Activated naive CD8-positive, alpha-beta T cell treated with anti-CD3 and anti-CD28 coated beads, Interleukin-2, amount 50 U/mL, for 24 hours (primary cell): ENCODE measurements at regions not wholly inside any gene's neighbourhood (a gene's known extent, or its start where the extent isn't known, plus 50 kb on each side); places are given as distances from the start of the nearest gene placed in this dataset.

ENCODE experiments used
- ATAC-seq: fragments of 150-1000 bp; cut with Tn5 transposase; one replicate; pipeline ENCODE4 v1.10.0; 2021
- DNase-seq: peaks from one replicate; pipeline ENCODE4 v3.0.0; 2021
- H3K27ac Mint-ChIP-seq: one replicate; pipeline ENCODE4 v1.8.0; 2021; ENCODE audit warnings: mild to moderate bottlenecking, mixed read lengths
- H3K27me3 Mint-ChIP-seq: one replicate; pipeline ENCODE4 v1.8.0; 2021; ENCODE audit warnings: mixed read lengths
- H3K36me3 Mint-ChIP-seq: one replicate; pipeline ENCODE4 v1.8.0; 2021; ENCODE audit warnings: low read depth, mixed read lengths
- H3K4me1 Mint-ChIP-seq: one replicate; pipeline ENCODE4 v1.8.0; 2021; ENCODE audit warnings: mixed read lengths
- H3K4me3 Mint-ChIP-seq: one replicate; pipeline ENCODE4 v1.8.0; 2021; ENCODE audit warnings: mild to moderate bottlenecking, moderate library complexity, mixed read lengths
- H3K9me3 Mint-ChIP-seq: one replicate; pipeline ENCODE4 v1.8.0; 2021; ENCODE audit warnings: mixed read lengths

DNA sequence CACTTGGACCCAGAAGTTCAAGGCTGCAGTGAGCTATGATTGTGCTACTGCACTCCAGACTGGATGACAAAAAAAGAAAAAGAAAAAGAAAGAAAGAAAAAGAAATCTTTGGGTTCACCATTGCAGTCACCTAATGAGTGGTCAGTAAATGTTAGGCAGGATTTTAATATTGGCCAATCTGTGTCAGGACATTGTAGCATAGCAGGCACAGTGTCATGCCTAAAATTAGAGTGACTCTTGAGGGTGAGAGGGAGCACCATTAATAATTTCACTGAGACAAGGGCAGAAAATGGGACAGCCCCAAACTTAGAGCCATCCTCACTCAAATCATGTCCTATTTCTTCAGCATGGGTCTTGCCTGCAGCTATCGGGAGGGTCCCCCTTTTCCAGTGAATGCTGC lies 221.6 kb upstream of the NRP1 start:
- Mint-ChIP-seq H3K9me3 (no peaks in the 10 kb centered on the region), H3K27ac (no peak overlapping the region), H3K4me1 (no peaks in the 10 kb centered on the region), H3K27me3 (peaks cover 13% of the 10 kb centered on the region), H3K36me3 (no peaks in the 10 kb centered on the region), H3K4me3 (no peak overlapping the region)
- DNase-seq (no peak), ATAC-seq (no peak)

DNA sequence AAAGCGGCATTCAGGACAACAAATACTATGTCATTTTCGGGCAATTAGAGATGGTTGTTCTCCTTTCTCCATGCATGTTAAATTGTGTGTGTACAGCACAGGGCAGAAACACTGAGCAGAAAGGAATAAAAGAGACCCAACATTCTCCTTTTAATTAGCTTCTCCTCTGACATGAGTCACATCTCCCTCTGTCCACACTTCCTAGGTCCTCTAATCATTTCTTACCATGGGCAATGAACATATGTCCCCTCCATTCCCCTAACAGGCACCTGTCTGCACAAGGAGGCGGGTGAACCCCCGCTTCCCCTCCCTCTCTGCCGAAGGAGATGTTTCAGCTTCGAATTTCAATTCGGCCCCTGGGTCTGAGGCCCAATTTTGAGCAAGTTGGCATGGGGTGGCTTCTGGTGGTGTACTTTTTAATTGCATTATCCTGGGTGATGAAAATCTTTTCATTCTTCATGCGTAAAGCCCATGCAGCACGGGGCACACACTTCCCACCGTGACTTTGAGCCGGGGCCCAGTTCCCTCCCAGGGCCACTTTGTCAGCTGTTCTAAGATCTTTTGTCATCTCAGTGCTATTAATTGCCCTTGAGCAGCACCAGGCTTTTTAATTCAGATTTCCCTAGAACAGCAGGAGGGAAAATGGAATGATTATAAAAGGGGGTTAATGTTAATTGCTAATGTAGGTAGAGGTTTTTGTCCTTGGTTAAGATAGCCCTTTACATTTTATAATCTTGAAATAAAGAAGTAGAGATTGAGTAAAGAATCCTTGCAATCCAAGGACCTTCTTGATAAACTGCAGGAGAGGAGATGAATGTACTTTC lies 219.5 kb upstream of the NRP1 start:
- no peaks in the 10 kb centered on the region for H3K9me3 Mint-ChIP-seq
- no peaks in the 10 kb centered on the region for H3K4me1 Mint-ChIP-seq
- no peak overlapping the region for H3K27ac Mint-ChIP-seq
- DNase-seq: no peak
- ATAC-seq: no peak
- no peaks in the 10 kb centered on the region for H3K36me3 Mint-ChIP-seq
- no peak overlapping the region for H3K4me3 Mint-ChIP-seq
- peaks cover 19% of the 10 kb centered on the region for H3K27me3 Mint-ChIP-seq

- Mint-ChIP-seq H3K36me3 (no peaks in the 10 kb centered on the region), H3K9me3 (no peaks in the 10 kb centered on the region), H3K27ac (no peak overlapping the region), H3K4me1 (no peaks in the 10 kb centered on the region), H3K27me3 (peaks cover 15% of the 10 kb centered on the region), H3K4me3 (no peak overlapping the region)
- ATAC-seq (no peak), DNase-seq (no peak)
Measured at GRCh38 chr10:33552290-33552689, 217.8 kb upstream of the NRP1 start.

- Mint-ChIP-seq H3K36me3 (no peaks in the 10 kb centered on the region), H3K4me3 (no peak overlapping the region), H3K27ac (no peak overlapping the region), H3K4me1 (no peaks in the 10 kb centered on the region), H3K9me3 (no peaks in the 10 kb centered on the region), H3K27me3 (peaks cover 11% of the 10 kb centered on the region)
- DNase-seq: no peak
- no peak for ATAC-seq
Measured at GRCh38 chr10:33550811-33551210, 216.3 kb upstream of the NRP1 start.

DNA sequence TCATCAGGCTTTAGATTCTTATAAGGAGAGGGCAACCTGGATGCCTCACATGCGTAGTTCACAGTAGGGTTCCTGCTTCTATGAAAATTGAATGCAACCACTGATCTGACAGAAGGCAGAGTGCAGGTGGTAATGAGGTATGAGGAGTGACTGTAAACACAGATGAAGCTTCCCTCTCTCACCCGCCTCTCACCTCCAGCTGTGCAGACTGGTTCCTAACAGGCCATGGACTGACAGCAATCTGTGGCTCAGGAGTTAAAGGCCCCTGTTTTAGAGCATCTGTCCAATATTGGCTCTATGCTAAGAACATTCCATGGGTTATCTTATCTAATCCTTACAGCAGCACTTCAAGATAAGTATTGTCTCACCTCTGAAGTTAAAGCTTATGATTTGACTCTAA lies 213.5 kb upstream of the NRP1 start:
- DNase-seq (no peak), ATAC-seq (no peak)
- H3K36me3 Mint-ChIP-seq: no peaks in the 10 kb centered on the region
- no peak overlapping the region for H3K27ac Mint-ChIP-seq
- H3K27me3 Mint-ChIP-seq: peaks cover 14% of the 10 kb centered on the region
- peaks cover 9% of the 10 kb centered on the region for H3K9me3 Mint-ChIP-seq
- no peaks in the 10 kb centered on the region for H3K4me1 Mint-ChIP-seq
- no peak overlapping the region for H3K4me3 Mint-ChIP-seq

GRCh38 chr10:33546031-33546430 lies 211.6 kb upstream of the NRP1 start:
- no peaks in the 10 kb centered on the region for H3K36me3 Mint-ChIP-seq

DNA sequence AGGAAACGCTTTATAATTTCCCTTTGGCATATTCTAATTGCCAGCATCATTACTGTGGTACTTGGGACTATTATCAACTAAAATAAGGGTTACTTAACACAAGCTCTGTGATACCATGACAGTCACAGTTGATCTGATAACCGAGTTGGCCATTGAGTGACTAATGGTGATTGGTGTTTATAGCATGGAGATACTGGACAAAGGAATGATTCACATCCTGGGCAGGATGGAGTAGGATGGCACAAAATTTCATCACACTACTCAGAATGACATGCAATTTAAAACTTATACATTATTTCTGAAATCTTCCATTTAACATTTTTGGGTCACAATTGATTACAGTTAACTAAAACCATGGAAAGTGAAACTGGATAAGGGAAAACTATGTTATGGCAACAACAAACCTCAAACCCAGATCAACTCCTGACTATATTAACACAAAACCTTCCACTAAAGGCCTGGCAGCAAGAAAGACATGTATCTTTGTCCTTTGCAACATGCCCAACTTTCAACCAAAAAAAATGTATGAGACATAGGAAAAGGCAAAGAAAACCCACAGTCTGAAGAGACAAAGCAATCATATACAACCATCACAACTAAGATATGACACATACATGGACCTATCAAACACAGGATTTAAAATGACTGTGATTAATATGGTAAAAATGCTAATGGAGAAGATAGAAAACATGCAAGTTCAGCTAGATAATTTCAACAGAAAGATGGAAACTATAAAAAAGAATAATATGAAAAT lies 208.5 kb upstream of the NRP1 start:
- ATAC-seq (no peak), DNase-seq (no peak)
- Mint-ChIP-seq H3K27ac (no peak overlapping the region), H3K27me3 (peaks cover 17% of the 10 kb centered on the region), H3K9me3 (peaks cover 9% of the 10 kb centered on the region), H3K4me3 (no peak overlapping the region), H3K36me3 (no peaks in the 10 kb centered on the region), H3K4me1 (no peaks in the 10 kb centered on the region)

More at GRCh38 chr10:33546031-33546430, 211.6 kb upstream of the NRP1 start:
- Mint-ChIP-seq H3K27ac (no peak overlapping the region), H3K9me3 (peaks cover 9% of the 10 kb centered on the region), H3K4me1 (no peaks in the 10 kb centered on the region), H3K4me3 (no peak overlapping the region), H3K27me3 (peaks cover 12% of the 10 kb centered on the region)
- DNase-seq (no peak), ATAC-seq (no peak)

DNA sequence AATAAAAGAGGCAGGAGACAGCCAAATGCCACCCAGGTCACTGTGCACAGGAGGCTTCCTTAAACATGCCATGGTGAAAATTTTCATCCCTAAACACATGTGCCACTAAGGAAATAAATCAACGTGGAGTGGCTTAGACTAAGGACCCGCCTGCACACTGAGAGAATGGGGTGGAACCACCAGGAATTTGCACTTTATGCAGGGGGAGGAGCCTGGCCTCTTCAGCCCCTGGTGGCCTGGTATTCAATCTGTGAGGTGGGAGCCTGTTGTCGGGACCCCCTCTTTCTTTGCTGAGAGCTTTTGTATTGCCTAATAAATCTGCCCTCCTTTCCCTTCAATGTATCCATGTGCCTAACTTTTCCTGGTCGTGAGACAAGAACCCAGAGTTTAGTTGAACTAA lies 204.6 kb upstream of the NRP1 start:
- Mint-ChIP-seq H3K27ac (no peak overlapping the region), H3K4me1 (no peaks in the 10 kb centered on the region), H3K36me3 (no peaks in the 10 kb centered on the region), H3K9me3 (peaks cover 9% of the 10 kb centered on the region), H3K4me3 (no peak overlapping the region), H3K27me3 (peaks cover 21% of the 10 kb centered on the region)
- DNase-seq (no peak), ATAC-seq (no peak)

GRCh38 chr10:33537066-33537465 lies 202.6 kb upstream of the NRP1 start:
- H3K4me3 Mint-ChIP-seq: no peak overlapping the region
- no peak overlapping the region for H3K27ac Mint-ChIP-seq
- H3K9me3 Mint-ChIP-seq: no peaks in the 10 kb centered on the region
- ATAC-seq (no peak), DNase-seq (no peak)
- no peaks in the 10 kb centered on the region for H3K36me3 Mint-ChIP-seq
- H3K4me1 Mint-ChIP-seq: no peaks in the 10 kb centered on the region
- peaks cover 20% of the 10 kb centered on the region for H3K27me3 Mint-ChIP-seq

GRCh38 chr10:33536508-33536907 lies 202.0 kb upstream of the NRP1 start:
- no peak overlapping the region for H3K4me3 Mint-ChIP-seq
- no peaks in the 10 kb centered on the region for H3K9me3 Mint-ChIP-seq
- DNase-seq (no peak), ATAC-seq (no peak)
- no peaks in the 10 kb centered on the region for H3K4me1 Mint-ChIP-seq
- H3K36me3 Mint-ChIP-seq: no peaks in the 10 kb centered on the region
- H3K27ac Mint-ChIP-seq: no peak overlapping the region
- peaks cover 19% of the 10 kb centered on the region for H3K27me3 Mint-ChIP-seq

DNA sequence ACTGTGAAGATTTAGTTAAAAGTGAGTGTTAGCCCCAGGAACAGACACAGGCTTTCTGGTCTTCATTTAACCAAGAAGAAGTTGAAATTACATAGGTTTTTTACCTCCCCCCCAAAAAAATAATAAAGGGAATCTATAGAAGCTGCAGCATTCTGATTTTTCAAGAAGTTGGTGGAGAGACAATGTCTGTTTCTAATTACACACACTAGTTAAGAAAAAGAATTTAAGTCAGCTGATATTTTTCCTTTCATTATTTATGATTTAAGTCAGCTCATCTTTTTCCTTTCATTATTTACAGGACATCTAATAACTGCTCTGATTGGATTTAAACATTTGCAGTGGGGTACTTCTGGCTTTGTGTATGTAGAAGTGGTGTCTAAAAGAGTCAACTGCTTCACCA lies 201.4 kb upstream of the NRP1 start:
- DNase-seq (no peak), ATAC-seq (no peak)
- no peaks in the 10 kb centered on the region for H3K9me3 Mint-ChIP-seq
- H3K4me1 Mint-ChIP-seq: no peaks in the 10 kb centered on the region
- H3K36me3 Mint-ChIP-seq: no peaks in the 10 kb centered on the region
- H3K4me3 Mint-ChIP-seq: no peak overlapping the region
- H3K27ac Mint-ChIP-seq: no peak overlapping the region
- peaks cover 21% of the 10 kb centered on the region for H3K27me3 Mint-ChIP-seq

- Mint-ChIP-seq H3K4me1 (no peaks in the 10 kb centered on the region), H3K4me3 (no peak overlapping the region), H3K27ac (no peak overlapping the region), H3K27me3 (peaks cover 18% of the 10 kb centered on the region), H3K36me3 (no peaks in the 10 kb centered on the region), H3K9me3 (peaks cover under 1% of the 10 kb centered on the region)
- ATAC-seq (no peak), DNase-seq (no peak)
Measured at GRCh38 chr10:33534416-33534815, 199.9 kb upstream of the NRP1 start.

DNA sequence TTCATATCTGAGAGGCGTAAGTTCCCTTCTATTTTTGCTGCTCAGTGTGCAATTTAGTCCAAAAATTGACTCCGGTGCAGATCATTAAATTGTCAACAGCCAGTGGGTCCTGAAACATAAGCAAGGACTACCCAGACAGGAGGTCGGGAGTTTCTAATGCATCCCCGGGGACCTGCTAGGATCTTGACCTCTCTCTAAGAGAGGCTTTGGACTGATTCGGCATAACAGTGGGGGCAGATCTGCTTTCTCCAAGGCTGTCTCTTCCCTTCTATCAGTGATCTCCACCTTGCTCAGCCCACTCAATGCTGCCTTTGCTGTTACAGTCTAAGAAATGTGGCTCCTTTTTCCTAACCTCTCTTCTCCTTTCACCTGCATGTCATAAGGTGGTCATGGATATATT lies 199.1 kb upstream of the NRP1 start:
- H3K27ac Mint-ChIP-seq: no peak overlapping the region
- ATAC-seq (no peak), DNase-seq (no peak)
- peaks cover 4% of the 10 kb centered on the region for H3K9me3 Mint-ChIP-seq
- no peaks in the 10 kb centered on the region for H3K4me1 Mint-ChIP-seq
- H3K27me3 Mint-ChIP-seq: peaks cover 14% of the 10 kb centered on the region
- H3K4me3 Mint-ChIP-seq: no peak overlapping the region
- H3K36me3 Mint-ChIP-seq: no peaks in the 10 kb centered on the region

- DNase-seq: no peak
- H3K9me3 Mint-ChIP-seq: peaks cover 4% of the 10 kb centered on the region
- no peaks in the 10 kb centered on the region for H3K36me3 Mint-ChIP-seq
- H3K4me1 Mint-ChIP-seq: no peaks in the 10 kb centered on the region
- no peak overlapping the region for H3K27ac Mint-ChIP-seq
- ATAC-seq: no peak
- peaks cover 9% of the 10 kb centered on the region for H3K27me3 Mint-ChIP-seq
- H3K4me3 Mint-ChIP-seq: no peak overlapping the region
Measured at GRCh38 chr10:33532901-33533300, 198.4 kb upstream of the NRP1 start.

- ATAC-seq (no peak), DNase-seq (no peak)
- Mint-ChIP-seq H3K9me3 (peaks cover 4% of the 10 kb centered on the region), H3K4me3 (no peak overlapping the region), H3K4me1 (no peaks in the 10 kb centered on the region), H3K27ac (no peak overlapping the region), H3K36me3 (no peaks in the 10 kb centered on the region), H3K27me3 (peaks cover 2% of the 10 kb centered on the region)
Measured at GRCh38 chr10:33529234-33529633, 194.8 kb upstream of the NRP1 start.
